ENCODE measurements at regions not wholly inside any gene's neighbourhood (a gene's known extent, or its start where the extent isn't known, plus 50 kb on each side); places are given as distances from the start of the nearest gene placed in this dataset.

DNA sequence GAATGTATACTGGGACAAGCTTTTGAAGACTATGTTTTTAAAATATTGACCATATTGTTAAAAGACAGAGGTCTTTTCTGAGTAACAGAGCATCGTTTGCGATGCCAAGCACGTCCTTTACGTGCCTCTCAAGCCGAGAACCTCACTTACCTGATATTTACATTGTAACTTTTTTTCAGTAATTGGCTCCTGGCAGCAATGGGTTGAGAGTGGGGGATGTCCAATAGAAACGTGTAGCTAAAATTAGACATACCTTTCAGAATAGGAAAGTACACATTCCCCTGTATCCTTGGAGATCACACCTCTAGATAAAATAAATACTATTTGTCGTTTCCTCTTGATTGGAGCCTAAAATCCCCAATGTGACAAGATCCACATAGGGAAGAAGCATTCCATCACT is 222.2 kb upstream of the RGS6 start:
- TF ChIP-seq, protein P1, sequence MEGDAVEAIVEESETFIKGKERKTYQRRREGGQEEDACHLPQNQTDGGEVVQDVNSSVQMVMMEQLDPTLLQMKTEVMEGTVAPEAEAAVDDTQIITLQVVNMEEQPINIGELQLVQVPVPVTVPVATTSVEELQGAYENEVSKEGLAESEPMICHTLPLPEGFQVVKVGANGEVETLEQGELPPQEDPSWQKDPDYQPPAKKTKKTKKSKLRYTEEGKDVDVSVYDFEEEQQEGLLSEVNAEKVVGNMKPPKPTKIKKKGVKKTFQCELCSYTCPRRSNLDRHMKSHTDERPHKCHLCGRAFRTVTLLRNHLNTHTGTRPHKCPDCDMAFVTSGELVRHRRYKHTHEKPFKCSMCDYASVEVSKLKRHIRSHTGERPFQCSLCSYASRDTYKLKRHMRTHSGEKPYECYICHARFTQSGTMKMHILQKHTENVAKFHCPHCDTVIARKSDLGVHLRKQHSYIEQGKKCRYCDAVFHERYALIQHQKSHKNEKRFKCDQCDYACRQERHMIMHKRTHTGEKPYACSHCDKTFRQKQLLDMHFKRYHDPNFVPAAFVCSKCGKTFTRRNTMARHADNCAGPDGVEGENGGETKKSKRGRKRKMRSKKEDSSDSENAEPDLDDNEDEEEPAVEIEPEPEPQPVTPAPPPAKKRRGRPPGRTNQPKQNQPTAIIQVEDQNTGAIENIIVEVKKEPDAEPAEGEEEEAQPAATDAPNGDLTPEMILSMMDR (IDR thresholded peaks at IDR 0.05; ENCODE audit: low read length): no peak
- no peak for TF ChIP-seq EZH2 (IDR thresholded peaks at IDR 0.05; ENCODE audit: borderline replicate concordance, low read length)

Measured in OCI-LY1 (cell line).